Uterus (tissue), 2 donors: ENCODE measurements at regions not wholly inside any gene's neighbourhood (a gene's known extent, or its start where the extent isn't known, plus 50 kb on each side); places are given as distances from the start of the nearest gene placed in this dataset.
"Not testable (repeated sequence)": the region's sequence is repeated elsewhere in the genome, so short reads cannot be mapped to it uniquely, and the experiment has no call there.

Experiments
- POLR2A ChIP-seq, 2 donors: fragments of 450-650 bp; IDR thresholded peaks; one replicate each; pipeline ENCODE4 v1.6.1; 2016; ENCODE audit warnings: antibody characterized with exemption in 2 of 2, mild to moderate bottlenecking in 1 of 2, moderate library complexity in 1 of 2
- TF ChIP-seq, protein P1 (sequence below), 4 experiments: fragments of 200-600 bp in 2 of 4; fragments of 450-650 bp in 2 of 4; sonication (generic) in 2 of 4; IDR thresholded peaks; one replicate each; pipeline ENCODE4 v1.5.1; 2016 to 2019; ENCODE audit warnings: antibody characterized with exemption in 4 of 4, mild to moderate bottlenecking in 2 of 4, moderate library complexity in 1 of 4

DNA sequence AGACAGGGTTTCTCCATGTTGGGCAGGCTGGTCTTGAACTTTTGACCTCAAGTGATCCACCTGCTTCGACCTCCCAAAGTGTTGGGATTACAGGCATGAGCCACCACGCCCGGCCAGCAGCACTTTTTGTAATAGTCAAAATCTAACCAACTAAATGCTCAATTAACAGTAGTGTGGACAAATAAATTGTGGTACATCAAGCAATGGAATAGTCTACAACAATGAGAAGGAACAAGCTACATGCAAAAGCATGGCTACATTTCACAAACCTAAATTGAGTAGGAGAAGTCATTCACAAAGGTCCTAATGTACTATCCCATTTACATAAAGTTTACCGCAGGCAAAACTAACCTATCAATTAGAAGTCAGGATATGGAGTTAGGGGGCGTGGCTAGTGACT, 227.4 kb downstream of the USP22 start:
- TF ChIP-seq, protein P1, sequence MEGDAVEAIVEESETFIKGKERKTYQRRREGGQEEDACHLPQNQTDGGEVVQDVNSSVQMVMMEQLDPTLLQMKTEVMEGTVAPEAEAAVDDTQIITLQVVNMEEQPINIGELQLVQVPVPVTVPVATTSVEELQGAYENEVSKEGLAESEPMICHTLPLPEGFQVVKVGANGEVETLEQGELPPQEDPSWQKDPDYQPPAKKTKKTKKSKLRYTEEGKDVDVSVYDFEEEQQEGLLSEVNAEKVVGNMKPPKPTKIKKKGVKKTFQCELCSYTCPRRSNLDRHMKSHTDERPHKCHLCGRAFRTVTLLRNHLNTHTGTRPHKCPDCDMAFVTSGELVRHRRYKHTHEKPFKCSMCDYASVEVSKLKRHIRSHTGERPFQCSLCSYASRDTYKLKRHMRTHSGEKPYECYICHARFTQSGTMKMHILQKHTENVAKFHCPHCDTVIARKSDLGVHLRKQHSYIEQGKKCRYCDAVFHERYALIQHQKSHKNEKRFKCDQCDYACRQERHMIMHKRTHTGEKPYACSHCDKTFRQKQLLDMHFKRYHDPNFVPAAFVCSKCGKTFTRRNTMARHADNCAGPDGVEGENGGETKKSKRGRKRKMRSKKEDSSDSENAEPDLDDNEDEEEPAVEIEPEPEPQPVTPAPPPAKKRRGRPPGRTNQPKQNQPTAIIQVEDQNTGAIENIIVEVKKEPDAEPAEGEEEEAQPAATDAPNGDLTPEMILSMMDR (IDR thresholded peaks at IDR 0.05): not testable (repeated sequence)
- not testable (repeated sequence) for TF ChIP-seq POLR2A (IDR thresholded peaks at IDR 0.05)
